Neural cell (in vitro differentiated cells): ENCODE measurements at regions not wholly inside any gene's neighbourhood (a gene's known extent, or its start where the extent isn't known, plus 50 kb on each side); places are given as distances from the start of the nearest gene placed in this dataset.

ENCODE experiments used
- H2AFZ ChIP-seq: fragments of 200-600, 300-800 bp; sonication (generic), shearing (Covaris generic); 2 replicates; pipeline ENCODE4 v1.6.0; 2014; ENCODE audit warnings: low read depth, mild to moderate bottlenecking, antibody characterized with exemption, low read length, moderate library complexity
- H3F3A ChIP-seq: fragments of 200-600 bp; shearing (Covaris generic); 2 replicates; pipeline ENCODE4 v1.6.1; 2016; ENCODE audit warnings: mild to moderate bottlenecking, moderate library complexity, mixed read lengths, antibody characterized with exemption, low read length; ENCODE audit not compliant: insufficient read depth, poor library complexity, severe bottlenecking
- H3K27ac ChIP-seq: fragments of 200-600, 300-800 bp; sonication (generic), shearing (Covaris generic); 2 replicates; pipeline ENCODE4 v1.5.1; 2014; ENCODE audit warnings: mild to moderate bottlenecking, low read length, moderate library complexity
- H3K27me3 ChIP-seq: fragments of 300-800, 200-600 bp; sonication (generic), shearing (Covaris generic); 2 replicates; pipeline ENCODE4 v1.6.0; 2014; ENCODE audit warnings: mild to moderate bottlenecking, low read depth, low read length, moderate library complexity; ENCODE audit not compliant: insufficient read depth
- H3K36me3 ChIP-seq: fragments of 300-800, 200-600 bp; sonication (generic), shearing (Covaris generic); 2 replicates; pipeline ENCODE4 v1.5.1; 2014; ENCODE audit warnings: mild to moderate bottlenecking, antibody characterized with exemption, low read length, moderate library complexity; ENCODE audit not compliant: insufficient read depth
- H3K4me2 ChIP-seq: fragments of 300-800, 200-600 bp; sonication (generic), shearing (Covaris generic); 2 replicates; pipeline ENCODE4 v1.6.0; 2014; ENCODE audit warnings: mild to moderate bottlenecking, low read length
- H3K4me3 ChIP-seq: fragments of 300-800, 200-600 bp; sonication (generic), shearing (Covaris generic); 2 replicates; pipeline ENCODE4 v1.5.1; 2014; ENCODE audit warnings: mild to moderate bottlenecking, low read length, moderate library complexity
- H3K79me2 ChIP-seq: fragments of 200-600 bp; shearing (Covaris generic); replicated peaks from 2 replicates; pipeline ENCODE4 v1.6.0; 2014; ENCODE audit warnings: mild to moderate bottlenecking, low read length, moderate library complexity; ENCODE audit not compliant: insufficient read depth
- H3K9ac ChIP-seq: fragments of 300-800, 200-600 bp; sonication (generic), shearing (Covaris generic); 2 replicates; pipeline ENCODE4 v1.6.1; 2016; ENCODE audit warnings: mild to moderate bottlenecking, low read length, mixed read lengths
- H3K9me2 ChIP-seq: fragments of 200-600 bp; shearing (Covaris generic); 2 replicates; pipeline ENCODE4 v1.6.1; 2016; ENCODE audit warnings: mild to moderate bottlenecking, low read length, mixed read lengths; ENCODE audit not compliant: insufficient read depth
- H3K9me3 ChIP-seq: fragments of 200-600, 300-800 bp; sonication (generic), shearing (Covaris generic); 2 replicates; pipeline ENCODE4 v1.6.1; 2016; ENCODE audit warnings: mild to moderate bottlenecking, mixed run types, low read length, moderate library complexity, mixed read lengths
- H4K20me1 ChIP-seq: fragments of 200-600 bp; shearing (Covaris generic); 2 replicates; pipeline ENCODE4 v1.6.1; 2016; ENCODE audit warnings: mild to moderate bottlenecking, mixed run types; ENCODE audit not compliant: insufficient read depth
- CTCF ChIP-seq: fragments of 450-650 bp; IDR thresholded peaks from 2 replicates; pipeline ENCODE4 v1.5.1; 2014; ENCODE audit warnings: antibody characterized with exemption, mild to moderate bottlenecking, moderate library complexity; ENCODE audit not compliant: poor library complexity, severe bottlenecking
- EP300 ChIP-seq: fragments of 450-650 bp; conservative IDR thresholded peaks from 2 replicates; pipeline ENCODE4 v1.6.1; 2014; ENCODE audit warnings: antibody characterized with exemption, mild to moderate bottlenecking, moderate library complexity; ENCODE audit not compliant: poor library complexity, severe bottlenecking
- EZH2 ChIP-seq: fragments of 200-600, 300-800 bp; shearing (Covaris generic), sonication (generic); IDR thresholded peaks from 2 replicates; pipeline ENCODE4 v1.6.1; 2014; ENCODE audit warnings: antibody characterized with exemption, low read length, borderline replicate concordance, mild to moderate bottlenecking; ENCODE audit not compliant: insufficient read depth, poor library complexity, severe bottlenecking
- MXI1 ChIP-seq: fragments of 450-650 bp; conservative IDR thresholded peaks from 2 replicates; pipeline ENCODE4 v1.6.1; 2014; ENCODE audit warnings: antibody characterized with exemption, mild to moderate bottlenecking; ENCODE audit not compliant: poor library complexity, severe bottlenecking
- POLR2AphosphoS5 ChIP-seq: IDR thresholded peaks from 2 replicates; pipeline ENCODE4 v1.6.1; 2012
- RAD21 ChIP-seq: fragments of 450-650 bp; conservative IDR thresholded peaks from 2 replicates; pipeline ENCODE4 v1.6.1; 2014; ENCODE audit warnings: antibody characterized with exemption, mild to moderate bottlenecking, moderate library complexity
- REST ChIP-seq: IDR thresholded peaks from 2 replicates; pipeline ENCODE4 v1.6.1; 2012; ENCODE audit warnings: borderline replicate concordance
- SMC3 ChIP-seq: fragments of 450-650 bp; conservative IDR thresholded peaks from 2 replicates; pipeline ENCODE4 v1.6.1; 2014; ENCODE audit warnings: antibody characterized with exemption, mild to moderate bottlenecking, moderate library complexity; ENCODE audit not compliant: poor library complexity
- TAF1 ChIP-seq: IDR thresholded peaks from 2 replicates; pipeline ENCODE4 v1.6.1; 2012; ENCODE audit warnings: low read depth

GRCh38 chr19:30082168-30082567 is 140.1 kb downstream of the URI1 start:
- TF ChIP-seq MXI1 (no peak), RAD21 (no peak), SMC3 (no peak), EP300 (no peak), REST (no peak), POLR2AphosphoS5 (no peak), CTCF (no peak), EZH2 (no peak), TAF1 (no peak)
- H3F3A ChIP-seq = no peaks in the 10 kb centered on the region
- H3K36me3 ChIP-seq = no peaks in the 10 kb centered on the region
- no peaks in the 10 kb centered on the region for H4K20me1 ChIP-seq
- no peak overlapping the region for H2AFZ ChIP-seq
- no peak overlapping the region for H3K27ac ChIP-seq
- H3K4me2 ChIP-seq = no peak overlapping the region
- no peaks in the 10 kb centered on the region for H3K27me3 ChIP-seq
- H3K79me2 ChIP-seq = no peaks in the 10 kb centered on the region
- H3K9ac ChIP-seq = no peak overlapping the region
- H3K4me3 ChIP-seq = no peak overlapping the region
- no peaks in the 10 kb centered on the region for H3K9me3 ChIP-seq
- no peaks in the 10 kb centered on the region for H3K9me2 ChIP-seq

- Histone ChIP-seq H2AFZ (no peak overlapping the region), H3F3A (no peaks in the 10 kb centered on the region), H3K79me2 (no peaks in the 10 kb centered on the region), H3K9ac (no peak overlapping the region), H3K9me2 (no peaks in the 10 kb centered on the region), H4K20me1 (no peaks in the 10 kb centered on the region), H3K9me3 (no peaks in the 10 kb centered on the region), H3K27ac (no peak overlapping the region), H3K27me3 (no peaks in the 10 kb centered on the region), H3K4me2 (no peak overlapping the region), H3K4me3 (no peak overlapping the region), H3K36me3 (no peaks in the 10 kb centered on the region)
- TF ChIP-seq POLR2AphosphoS5 = no peak
- no peak for TF ChIP-seq REST
- no peak for TF ChIP-seq EP300
- no peak for TF ChIP-seq RAD21
- TF ChIP-seq CTCF = no peak
- TF ChIP-seq SMC3 = no peak
- no peak for TF ChIP-seq TAF1
- no peak for TF ChIP-seq EZH2
- TF ChIP-seq MXI1 = no peak
These were observed 140.6 kb downstream of the URI1 start for GRCh38 chr19:30082611-30083010.
